Neural cell (in vitro differentiated cells): ENCODE measurements at regions not wholly inside any gene's neighbourhood (a gene's known extent, or its start where the extent isn't known, plus 50 kb on each side); places are given as distances from the start of the nearest gene placed in this dataset.

Experiments used
- H2AFZ ChIP-seq: fragments of 200-600, 300-800 bp; sonication (generic), shearing (Covaris generic); 2 replicates; pipeline ENCODE4 v1.6.0; 2014; ENCODE audit warnings: low read depth, mild to moderate bottlenecking, antibody characterized with exemption, low read length, moderate library complexity
- H3F3A ChIP-seq: fragments of 200-600 bp; shearing (Covaris generic); 2 replicates; pipeline ENCODE4 v1.6.1; 2016; ENCODE audit warnings: mild to moderate bottlenecking, moderate library complexity, mixed read lengths, antibody characterized with exemption, low read length; ENCODE audit not compliant: insufficient read depth, poor library complexity, severe bottlenecking
- H3K27ac ChIP-seq: fragments of 200-600, 300-800 bp; sonication (generic), shearing (Covaris generic); 2 replicates; pipeline ENCODE4 v1.5.1; 2014; ENCODE audit warnings: mild to moderate bottlenecking, low read length, moderate library complexity
- H3K27me3 ChIP-seq: fragments of 300-800, 200-600 bp; sonication (generic), shearing (Covaris generic); 2 replicates; pipeline ENCODE4 v1.6.0; 2014; ENCODE audit warnings: mild to moderate bottlenecking, low read depth, low read length, moderate library complexity; ENCODE audit not compliant: insufficient read depth
- H3K36me3 ChIP-seq: fragments of 300-800, 200-600 bp; sonication (generic), shearing (Covaris generic); 2 replicates; pipeline ENCODE4 v1.5.1; 2014; ENCODE audit warnings: mild to moderate bottlenecking, antibody characterized with exemption, low read length, moderate library complexity; ENCODE audit not compliant: insufficient read depth
- H3K4me2 ChIP-seq: fragments of 300-800, 200-600 bp; sonication (generic), shearing (Covaris generic); 2 replicates; pipeline ENCODE4 v1.6.0; 2014; ENCODE audit warnings: mild to moderate bottlenecking, low read length
- H3K4me3 ChIP-seq: fragments of 300-800, 200-600 bp; sonication (generic), shearing (Covaris generic); 2 replicates; pipeline ENCODE4 v1.5.1; 2014; ENCODE audit warnings: mild to moderate bottlenecking, low read length, moderate library complexity
- H3K79me2 ChIP-seq: fragments of 200-600 bp; shearing (Covaris generic); replicated peaks from 2 replicates; pipeline ENCODE4 v1.6.0; 2014; ENCODE audit warnings: mild to moderate bottlenecking, low read length, moderate library complexity; ENCODE audit not compliant: insufficient read depth
- H3K9ac ChIP-seq: fragments of 300-800, 200-600 bp; sonication (generic), shearing (Covaris generic); 2 replicates; pipeline ENCODE4 v1.6.1; 2016; ENCODE audit warnings: mild to moderate bottlenecking, low read length, mixed read lengths
- H3K9me2 ChIP-seq: fragments of 200-600 bp; shearing (Covaris generic); 2 replicates; pipeline ENCODE4 v1.6.1; 2016; ENCODE audit warnings: mild to moderate bottlenecking, low read length, mixed read lengths; ENCODE audit not compliant: insufficient read depth
- H3K9me3 ChIP-seq: fragments of 200-600, 300-800 bp; sonication (generic), shearing (Covaris generic); 2 replicates; pipeline ENCODE4 v1.6.1; 2016; ENCODE audit warnings: mild to moderate bottlenecking, mixed run types, low read length, moderate library complexity, mixed read lengths
- H4K20me1 ChIP-seq: fragments of 200-600 bp; shearing (Covaris generic); 2 replicates; pipeline ENCODE4 v1.6.1; 2016; ENCODE audit warnings: mild to moderate bottlenecking, mixed run types; ENCODE audit not compliant: insufficient read depth
- CTCF ChIP-seq: fragments of 450-650 bp; IDR thresholded peaks from 2 replicates; pipeline ENCODE4 v1.5.1; 2014; ENCODE audit warnings: antibody characterized with exemption, mild to moderate bottlenecking, moderate library complexity; ENCODE audit not compliant: poor library complexity, severe bottlenecking
- EP300 ChIP-seq: fragments of 450-650 bp; conservative IDR thresholded peaks from 2 replicates; pipeline ENCODE4 v1.6.1; 2014; ENCODE audit warnings: antibody characterized with exemption, mild to moderate bottlenecking, moderate library complexity; ENCODE audit not compliant: poor library complexity, severe bottlenecking
- EZH2 ChIP-seq: fragments of 200-600, 300-800 bp; shearing (Covaris generic), sonication (generic); IDR thresholded peaks from 2 replicates; pipeline ENCODE4 v1.6.1; 2014; ENCODE audit warnings: antibody characterized with exemption, low read length, borderline replicate concordance, mild to moderate bottlenecking; ENCODE audit not compliant: insufficient read depth, poor library complexity, severe bottlenecking
- MXI1 ChIP-seq: fragments of 450-650 bp; conservative IDR thresholded peaks from 2 replicates; pipeline ENCODE4 v1.6.1; 2014; ENCODE audit warnings: antibody characterized with exemption, mild to moderate bottlenecking; ENCODE audit not compliant: poor library complexity, severe bottlenecking
- POLR2AphosphoS5 ChIP-seq: IDR thresholded peaks from 2 replicates; pipeline ENCODE4 v1.6.1; 2012
- RAD21 ChIP-seq: fragments of 450-650 bp; conservative IDR thresholded peaks from 2 replicates; pipeline ENCODE4 v1.6.1; 2014; ENCODE audit warnings: antibody characterized with exemption, mild to moderate bottlenecking, moderate library complexity
- REST ChIP-seq: IDR thresholded peaks from 2 replicates; pipeline ENCODE4 v1.6.1; 2012; ENCODE audit warnings: borderline replicate concordance
- SMC3 ChIP-seq: fragments of 450-650 bp; conservative IDR thresholded peaks from 2 replicates; pipeline ENCODE4 v1.6.1; 2014; ENCODE audit warnings: antibody characterized with exemption, mild to moderate bottlenecking, moderate library complexity; ENCODE audit not compliant: poor library complexity
- TAF1 ChIP-seq: IDR thresholded peaks from 2 replicates; pipeline ENCODE4 v1.6.1; 2012; ENCODE audit warnings: low read depth

- H3K79me2 ChIP-seq, result no peaks in the 10 kb centered on the region
- H3K36me3 ChIP-seq, result no peaks in the 10 kb centered on the region
- H3K27me3 ChIP-seq, result no peaks in the 10 kb centered on the region
- TF ChIP-seq EP300 (no peak), RAD21 (no peak), POLR2AphosphoS5 (no peak), REST (no peak), MXI1 (no peak), SMC3 (no peak), TAF1 (no peak), EZH2 (no peak), CTCF (no peak)
- H3K4me3 ChIP-seq, result no peak overlapping the region
- H3K9me3 ChIP-seq, result peaks cover 4% of the 10 kb centered on the region
- no peaks in the 10 kb centered on the region for H4K20me1 ChIP-seq
- H3K27ac ChIP-seq, result no peak overlapping the region
- H2AFZ ChIP-seq, result no peak overlapping the region
- H3K4me2 ChIP-seq, result no peak overlapping the region
- H3K9me2 ChIP-seq, result no peaks in the 10 kb centered on the region
- no peak overlapping the region for H3K9ac ChIP-seq
- H3F3A ChIP-seq, result no peaks in the 10 kb centered on the region
These were observed 119.5 kb upstream of the KCNG1 start for GRCh38 chr20:51142448-51142847.

GRCh38 chr20:51140671-51141070 lies 117.8 kb upstream of the KCNG1 start:
- H2AFZ ChIP-seq, result no peak overlapping the region
- H3K4me3 ChIP-seq, result no peak overlapping the region
- no peak overlapping the region for H3K9ac ChIP-seq
- no peaks in the 10 kb centered on the region for H3K79me2 ChIP-seq
- H4K20me1 ChIP-seq, result no peaks in the 10 kb centered on the region
- no peaks in the 10 kb centered on the region for H3K36me3 ChIP-seq
- no peaks in the 10 kb centered on the region for H3K9me2 ChIP-seq
- H3K27me3 ChIP-seq, result no peaks in the 10 kb centered on the region
- no peak overlapping the region for H3K27ac ChIP-seq
- H3K4me2 ChIP-seq, result no peak overlapping the region
- TF ChIP-seq REST (no peak), CTCF (no peak), RAD21 (no peak), EZH2 (no peak), EP300 (no peak), POLR2AphosphoS5 (no peak), MXI1 (no peak), TAF1 (no peak), SMC3 (no peak)
- no peaks in the 10 kb centered on the region for H3F3A ChIP-seq
- no peaks in the 10 kb centered on the region for H3K9me3 ChIP-seq
